CD14-positive monocyte (primary cell): ENCODE measurements at regions not wholly inside any gene's neighbourhood (a gene's known extent, or its start where the extent isn't known, plus 50 kb on each side); places are given as distances from the start of the nearest gene placed in this dataset.

Experiments used
- DNase-seq, 3 donors: peaks; one replicate each; pipeline ENCODE4 v3.0.0-alpha.2; 2011 to 2022
- H2AFZ ChIP-seq: 2 replicates; pipeline ENCODE4 v1.6.0; 2012; ENCODE audit warnings: mild to moderate bottlenecking, low read depth, low read length, inconsistent platforms; ENCODE audit not compliant: insufficient read depth, poor library complexity, severe bottlenecking
- H3K27ac ChIP-seq, 2 donors: 1 replicate in 1 of 2; 2 replicates in 1 of 2; pipeline ENCODE4 v1.5.1; 2012 to 2013; ENCODE audit warnings: low read length in 2 of 2, control low read depth in 1 of 2, inconsistent platforms in 1 of 2, low read depth in 1 of 2, mild to moderate bottlenecking in 1 of 2
- H3K27me3 ChIP-seq, 2 donors: one replicate each; pipeline versions ENCODE4 v1.6.0 to v1.6.1; 2011 to 2013; ENCODE audit warnings: low read length in 2 of 2; ENCODE audit not compliant: control insufficient read depth in 2 of 2, insufficient read depth in 2 of 2
- H3K36me3 ChIP-seq, 2 donors: replicated peaks in 1 of 2; 1 replicate in 1 of 2; 2 replicates in 1 of 2; pipeline versions ENCODE4 v1.5.1 to v1.6.1; 2012 to 2013; ENCODE audit warnings: low read length in 2 of 2, control low read depth in 1 of 2, inconsistent platforms in 1 of 2, mild to moderate bottlenecking in 1 of 2; ENCODE audit not compliant: insufficient read depth in 2 of 2, control insufficient read depth in 1 of 2
- H3K4me1 ChIP-seq, 2 donors: 1 replicate in 1 of 2; 2 replicates in 1 of 2; pipeline versions ENCODE4 v1.5.1 to v1.6.1; 2012 to 2013; ENCODE audit warnings: low read length in 2 of 2, control low read depth in 1 of 2, inconsistent platforms in 1 of 2, mild to moderate bottlenecking in 1 of 2, moderate library complexity in 1 of 2; ENCODE audit not compliant: insufficient read depth in 2 of 2, control insufficient read depth in 1 of 2
- H3K4me2 ChIP-seq: replicated peaks from 2 replicates; pipeline ENCODE3; 2012; ENCODE audit warnings: low read length, moderate library complexity, mild to moderate bottlenecking; ENCODE audit not compliant: poor library complexity, severe bottlenecking; ENCODE audit errors: extremely low read depth
- H3K4me3 ChIP-seq, 3 experiments: fragments of 200-600 bp in 1 of 3; sonication (generic) in 1 of 3; replicated peaks in 1 of 3; 1 replicate in 2 of 3; 2 replicates in 1 of 3; pipeline ENCODE4 v1.5.1; 2011 to 2013; ENCODE audit warnings: low read length in 3 of 3, mild to moderate bottlenecking in 3 of 3, control low read depth in 2 of 3, low read depth in 2 of 3, inconsistent platforms in 1 of 3, moderate library complexity in 1 of 3
- H3K79me2 ChIP-seq: 2 replicates; pipeline ENCODE4 v1.6.0; 2012; ENCODE audit warnings: mild to moderate bottlenecking, control low read depth, inconsistent platforms, low read length, moderate library complexity; ENCODE audit not compliant: insufficient read depth
- H3K9ac ChIP-seq: 2 replicates; pipeline ENCODE4 v1.6.0; 2017; ENCODE audit warnings: low read length, mild to moderate bottlenecking; ENCODE audit not compliant: insufficient read depth, poor library complexity, severe bottlenecking
- H3K9me3 ChIP-seq, 2 donors: replicated peaks in 1 of 2; 1 replicate in 1 of 2; 2 replicates in 1 of 2; pipeline versions ENCODE4 v1.5.1 to v1.6.1; 2012 to 2013; ENCODE audit warnings: low read length in 2 of 2, control low read depth in 1 of 2; ENCODE audit not compliant: control insufficient read depth in 1 of 2, insufficient read depth in 1 of 2
- H4K20me1 ChIP-seq: 2 replicates; pipeline ENCODE4 v1.6.0; 2012; ENCODE audit warnings: mild to moderate bottlenecking, low read length, control low read depth, moderate library complexity; ENCODE audit not compliant: insufficient read depth
- H3K27ac Mint-ChIP-seq, 7 donors: one replicate each; pipeline ENCODE4 v1.8.0; 2020; ENCODE audit warnings: mild to moderate bottlenecking in 7 of 7, mixed read lengths in 7 of 7, moderate library complexity in 6 of 7, inconsistent platforms in 2 of 7
- H3K27me3 Mint-ChIP-seq, 3 donors: one replicate each; pipeline ENCODE4 v1.8.0; 2021 to 2022; ENCODE audit warnings: low read depth in 3 of 3, mild to moderate bottlenecking in 3 of 3, mixed read lengths in 3 of 3, moderate library complexity in 3 of 3, inconsistent platforms in 1 of 3
- H3K36me3 Mint-ChIP-seq, 2 donors: one replicate each; pipeline ENCODE4 v1.8.0; 2020; ENCODE audit warnings: mixed read lengths in 2 of 2, inconsistent platforms in 1 of 2, mild to moderate bottlenecking in 1 of 2
- H3K4me1 Mint-ChIP-seq: one replicate; pipeline ENCODE4 v1.8.0; 2020; ENCODE audit warnings: mild to moderate bottlenecking, mixed read lengths
- H3K4me3 Mint-ChIP-seq, 2 donors: one replicate each; pipeline ENCODE4 v1.8.0; 2020; ENCODE audit warnings: mild to moderate bottlenecking in 2 of 2, mixed read lengths in 2 of 2, moderate library complexity in 1 of 2
- H3K9me3 Mint-ChIP-seq, 7 donors: one replicate each; pipeline ENCODE4 v1.8.0; 2020 to 2022; ENCODE audit warnings: mixed read lengths in 7 of 7, mild to moderate bottlenecking in 6 of 7, moderate library complexity in 6 of 7, inconsistent platforms in 2 of 7
- WGBS: methylation state at CpG from one replicate; pipeline ENCODE4 v1.1.5; 2013; ENCODE audit warnings: missing lambda C conversion rate; ENCODE audit not compliant: insufficient coverage; 5-methylcytosine and 5-hydroxymethylcytosine counted together
- intact Hi-C, 2 donors: fragments of 100-400 bp; cut with micrococcal nuclease; formaldehyde crosslinking; loops; one replicate each; pipeline versions ENCODE4 v1.15.0 to v1.15.1; 2023
- TF ChIP-seq, protein P1 (sequence below): fragments of 200-600 bp; IDR thresholded peaks from one replicate; pipeline ENCODE4 v1.8.0; 2022; ENCODE audit warnings: antibody characterized with exemption, mild to moderate bottlenecking

DNA sequence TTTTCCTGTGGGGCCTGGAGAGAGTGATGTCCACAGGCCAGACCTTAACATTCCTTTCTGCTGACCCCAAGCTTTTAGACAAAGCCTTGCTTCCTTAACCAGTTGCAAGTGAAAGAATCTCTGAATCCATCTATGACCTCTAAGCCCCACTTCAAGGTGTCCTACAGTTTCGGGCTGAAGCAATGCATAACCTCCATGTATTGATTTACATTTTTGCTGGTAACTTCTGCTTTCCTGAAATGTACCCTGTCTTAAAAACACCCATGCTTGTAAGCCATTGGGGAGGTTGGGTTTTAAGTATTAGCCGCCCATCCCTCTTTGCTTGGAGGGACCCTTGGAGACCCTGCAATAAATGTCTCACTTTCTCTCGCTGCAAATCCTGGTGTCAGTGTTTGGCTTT, 190.6 kb downstream of the VRK1 start:
- no peak overlapping the region for H3K4me2 ChIP-seq
- DNase-seq, result no peak

DNA sequence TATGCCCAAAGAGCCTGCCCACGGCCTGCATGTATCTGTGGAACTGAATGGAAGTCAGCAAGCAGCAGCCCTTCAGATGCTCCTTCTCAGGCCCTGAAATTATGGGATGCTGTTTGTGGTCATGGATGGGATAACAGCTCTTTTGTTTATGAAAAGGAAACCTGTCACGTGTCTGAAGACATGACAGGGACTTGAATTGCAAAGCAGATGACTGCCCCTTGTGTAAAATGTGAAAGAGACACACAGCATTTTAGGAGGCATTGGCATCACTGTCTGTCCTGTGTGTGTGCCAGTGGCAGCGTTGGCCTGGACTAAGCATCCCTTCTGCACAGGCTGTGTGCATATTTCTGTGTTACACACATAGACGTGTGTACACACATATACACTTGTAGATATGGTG, 192.1 kb downstream of the VRK1 start:
- Histone ChIP-seq H3K4me3 (no peak overlapping the region), H3K27me3 (peaks cover 11 to 23% of the 10 kb centered on the region in 2 donors), H3K79me2 (no peaks in the 10 kb centered on the region), H3K4me2 (no peak overlapping the region), H4K20me1 (no peaks in the 10 kb centered on the region), H3K9me3 (no peaks in the 10 kb centered on the region), H3K4me1 (peaks cover 10% of the 10 kb centered on the region in 2 donors), H3K27ac (no peak overlapping the region), H3K36me3 (no peaks in the 10 kb centered on the region), H2AFZ (no peak overlapping the region), H3K9ac (no peak overlapping the region)
- Mint-ChIP-seq H3K4me3 (no peak overlapping the region), H3K4me1 (peaks cover 10% of the 10 kb centered on the region), H3K36me3 (no peaks in the 10 kb centered on the region), H3K27ac (no peak overlapping the region), H3K9me3 (peaks cover 0 to 2% (median 0%) of the 10 kb centered on the region in 7 donors), H3K27me3 (peaks cover 19 to 36% (median 32%) of the 10 kb centered on the region in 3 donors)
- TF ChIP-seq, protein P1, sequence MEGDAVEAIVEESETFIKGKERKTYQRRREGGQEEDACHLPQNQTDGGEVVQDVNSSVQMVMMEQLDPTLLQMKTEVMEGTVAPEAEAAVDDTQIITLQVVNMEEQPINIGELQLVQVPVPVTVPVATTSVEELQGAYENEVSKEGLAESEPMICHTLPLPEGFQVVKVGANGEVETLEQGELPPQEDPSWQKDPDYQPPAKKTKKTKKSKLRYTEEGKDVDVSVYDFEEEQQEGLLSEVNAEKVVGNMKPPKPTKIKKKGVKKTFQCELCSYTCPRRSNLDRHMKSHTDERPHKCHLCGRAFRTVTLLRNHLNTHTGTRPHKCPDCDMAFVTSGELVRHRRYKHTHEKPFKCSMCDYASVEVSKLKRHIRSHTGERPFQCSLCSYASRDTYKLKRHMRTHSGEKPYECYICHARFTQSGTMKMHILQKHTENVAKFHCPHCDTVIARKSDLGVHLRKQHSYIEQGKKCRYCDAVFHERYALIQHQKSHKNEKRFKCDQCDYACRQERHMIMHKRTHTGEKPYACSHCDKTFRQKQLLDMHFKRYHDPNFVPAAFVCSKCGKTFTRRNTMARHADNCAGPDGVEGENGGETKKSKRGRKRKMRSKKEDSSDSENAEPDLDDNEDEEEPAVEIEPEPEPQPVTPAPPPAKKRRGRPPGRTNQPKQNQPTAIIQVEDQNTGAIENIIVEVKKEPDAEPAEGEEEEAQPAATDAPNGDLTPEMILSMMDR, result no peak
- intact Hi-C loops, result no loop called here
- 79% methylated on average over 4 of the region's 4 CpGs for WGBS
- DNase-seq, result no peak

More for the DNA sequence above, 190.6 kb downstream of the VRK1 start:
- Mint-ChIP-seq H3K27me3 (peaks cover 19 to 35% (median 33%) of the 10 kb centered on the region in 3 donors), H3K9me3 (peaks cover 0 to 3% (median 0%) of the 10 kb centered on the region in 7 donors), H3K27ac (no peak overlapping the region), H3K36me3 (no peaks in the 10 kb centered on the region), H3K4me1 (peaks cover 10% of the 10 kb centered on the region), H3K4me3 (no peak overlapping the region)
- Histone ChIP-seq H3K9ac (no peak overlapping the region), H3K4me1 (peaks cover 10% of the 10 kb centered on the region in 2 donors), H3K9me3 (no peaks in the 10 kb centered on the region), H4K20me1 (no peaks in the 10 kb centered on the region), H3K36me3 (no peaks in the 10 kb centered on the region), H3K27me3 (peaks cover 12 to 21% of the 10 kb centered on the region in 2 donors), H3K4me3 (no peak overlapping the region), H3K27ac (no peak overlapping the region), H3K79me2 (no peaks in the 10 kb centered on the region), H2AFZ (no peak overlapping the region)
- intact Hi-C loops, result no loop called here
- TF ChIP-seq, protein P1, result no peak
- 100% methylated on average over 1 of the region's 3 CpGs for WGBS
